ENCODE measurements at regions not wholly inside any gene's neighbourhood (a gene's known extent, or its start where the extent isn't known, plus 50 kb on each side); places are given as distances from the start of the nearest gene placed in this dataset.

DNA sequence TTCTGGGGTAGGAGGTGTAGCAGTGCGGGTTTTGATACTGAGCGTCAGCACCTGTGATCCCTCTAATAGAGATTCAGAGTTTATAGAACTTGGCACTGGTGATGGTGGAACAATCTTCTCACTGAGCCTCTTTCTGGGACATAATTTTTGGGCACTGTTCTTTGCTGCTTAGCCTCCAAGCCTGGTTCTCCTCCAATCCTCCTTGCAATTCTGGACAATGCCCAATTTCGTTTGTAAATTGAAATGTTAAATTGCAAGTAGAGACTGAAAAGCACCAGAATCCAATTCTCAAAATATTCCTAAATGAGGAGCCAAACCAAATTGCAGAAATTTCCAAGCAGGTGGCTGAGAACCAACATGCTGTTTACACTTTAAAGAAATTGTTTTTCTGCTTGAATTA, 149.8 kb upstream of the ABI3BP start:
- 82 to 85% methylated on average over 3 of the region's 3 CpGs for WGBS, 2 donors
- DNase-seq = no peak
- Histone ChIP-seq H3K36me3 (no peaks in the 10 kb centered on the region), H3K4me3 (replicated peaks in 1 of 3) (no peak overlapping the region), H3K27ac (no peak overlapping the region), H3K27me3 (no peaks in the 10 kb centered on the region), H3K9me3 (no peaks in the 10 kb centered on the region), H3K4me1 (no peaks in the 10 kb centered on the region)
- intact Hi-C loops (cut with DNase I) = no loop called here
- TF ChIP-seq POLR2A (IDR thresholded peaks at IDR 0.05) = no peak
- TF ChIP-seq, protein P1, sequence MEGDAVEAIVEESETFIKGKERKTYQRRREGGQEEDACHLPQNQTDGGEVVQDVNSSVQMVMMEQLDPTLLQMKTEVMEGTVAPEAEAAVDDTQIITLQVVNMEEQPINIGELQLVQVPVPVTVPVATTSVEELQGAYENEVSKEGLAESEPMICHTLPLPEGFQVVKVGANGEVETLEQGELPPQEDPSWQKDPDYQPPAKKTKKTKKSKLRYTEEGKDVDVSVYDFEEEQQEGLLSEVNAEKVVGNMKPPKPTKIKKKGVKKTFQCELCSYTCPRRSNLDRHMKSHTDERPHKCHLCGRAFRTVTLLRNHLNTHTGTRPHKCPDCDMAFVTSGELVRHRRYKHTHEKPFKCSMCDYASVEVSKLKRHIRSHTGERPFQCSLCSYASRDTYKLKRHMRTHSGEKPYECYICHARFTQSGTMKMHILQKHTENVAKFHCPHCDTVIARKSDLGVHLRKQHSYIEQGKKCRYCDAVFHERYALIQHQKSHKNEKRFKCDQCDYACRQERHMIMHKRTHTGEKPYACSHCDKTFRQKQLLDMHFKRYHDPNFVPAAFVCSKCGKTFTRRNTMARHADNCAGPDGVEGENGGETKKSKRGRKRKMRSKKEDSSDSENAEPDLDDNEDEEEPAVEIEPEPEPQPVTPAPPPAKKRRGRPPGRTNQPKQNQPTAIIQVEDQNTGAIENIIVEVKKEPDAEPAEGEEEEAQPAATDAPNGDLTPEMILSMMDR (IDR thresholded peaks at IDR 0.05) = no peak

DNA sequence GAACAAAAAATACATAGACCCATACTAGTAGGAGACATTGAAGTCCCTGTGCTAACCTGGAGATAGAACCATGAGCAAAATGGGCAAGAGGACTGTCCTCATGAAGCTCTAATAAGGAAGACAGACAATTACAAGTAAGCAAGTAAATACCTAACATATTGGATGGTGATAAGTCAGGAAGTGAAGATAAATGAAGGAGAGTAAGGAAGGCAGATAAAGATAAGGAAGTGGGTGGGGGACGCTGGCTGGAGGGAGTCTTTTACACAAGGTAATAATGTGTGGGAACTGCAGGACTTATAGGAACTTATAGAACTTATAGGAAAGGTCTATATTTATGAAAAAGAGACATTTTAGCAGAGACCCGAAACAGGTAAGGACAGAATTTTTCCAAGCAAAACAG, 148.9 kb upstream of the ABI3BP start:
- no peak overlapping the region for H3K4me3 ChIP-seq (replicated peaks in 1 of 3)
- H3K4me1 ChIP-seq = no peaks in the 10 kb centered on the region
- no peaks in the 10 kb centered on the region for H3K9me3 ChIP-seq
- DNase-seq = no peak
- intact Hi-C loops (cut with DNase I) = no loop called here
- H3K36me3 ChIP-seq = no peaks in the 10 kb centered on the region
- H3K27me3 ChIP-seq = no peaks in the 10 kb centered on the region
- WGBS, 2 donors = 79 to 86% methylated on average over 2 of the region's 2 CpGs
- H3K27ac ChIP-seq = no peak overlapping the region
- TF ChIP-seq POLR2A (IDR thresholded peaks at IDR 0.05) = no peak
- TF ChIP-seq, protein P1 (IDR thresholded peaks at IDR 0.05) = no peak

DNA sequence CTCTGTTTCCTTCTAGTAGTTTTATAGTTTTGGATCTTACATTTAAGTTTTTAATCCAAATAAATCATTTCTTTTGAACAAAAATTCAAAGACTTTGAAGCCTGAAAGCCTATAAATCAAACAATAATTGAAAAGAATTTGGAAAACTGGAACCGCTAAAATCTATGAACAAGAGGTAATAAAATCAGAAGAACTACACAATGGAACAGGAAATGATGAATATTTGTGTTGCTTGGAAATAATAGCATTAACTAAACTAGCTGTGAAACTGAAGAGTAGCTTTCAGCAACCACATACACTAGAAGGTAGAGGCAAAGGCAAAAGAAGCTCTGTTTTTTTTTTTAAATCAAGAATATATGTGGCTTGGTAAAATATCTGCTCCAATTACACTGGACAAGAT, 147.9 kb upstream of the ABI3BP start:
- intact Hi-C loops (cut with DNase I) = no loop called here
- TF ChIP-seq, protein P1 (IDR thresholded peaks at IDR 0.05) = no peak
- no peak for DNase-seq

DNA sequence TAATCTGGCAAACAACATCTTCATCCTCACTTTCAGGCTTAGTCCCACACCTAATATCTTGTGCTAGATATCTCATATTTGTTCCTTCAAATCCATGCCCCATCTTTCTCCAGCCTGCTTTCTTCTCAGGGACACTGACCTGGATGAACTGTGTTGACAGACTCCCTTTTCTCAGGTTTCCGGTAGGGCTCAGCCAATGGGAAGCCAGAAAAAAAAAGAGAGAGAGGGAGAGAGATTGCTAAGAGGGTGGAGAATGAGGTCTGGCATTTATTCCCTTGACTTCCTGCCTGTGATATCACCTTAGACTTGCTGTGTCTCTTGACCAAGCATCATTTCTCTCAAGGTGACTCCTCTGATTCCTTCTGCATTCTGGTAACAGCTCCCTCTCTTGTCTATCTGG, 145.6 kb upstream of the ABI3BP start:
- Histone ChIP-seq H3K27me3 (no peaks in the 10 kb centered on the region), H3K36me3 (no peaks in the 10 kb centered on the region), H3K27ac (no peak overlapping the region), H3K4me1 (no peaks in the 10 kb centered on the region), H3K9me3 (no peaks in the 10 kb centered on the region), H3K4me3 (replicated peaks in 1 of 3) (no peak overlapping the region)
- DNase-seq = no peak
- intact Hi-C loops (cut with DNase I) = no loop called here
- TF ChIP-seq POLR2A (IDR thresholded peaks at IDR 0.05) = no peak
- TF ChIP-seq, protein P1 (IDR thresholded peaks at IDR 0.05) = no peak
- 92 to 93% methylated on average over 1 of the region's 1 CpG for whole genome bisulfite sequencing, 2 donors

More for the DNA sequence above, 147.9 kb upstream of the ABI3BP start:
- H3K9me3 ChIP-seq = no peaks in the 10 kb centered on the region
- H3K36me3 ChIP-seq = no peaks in the 10 kb centered on the region
- no peaks in the 10 kb centered on the region for H3K4me1 ChIP-seq
- no peak overlapping the region for H3K4me3 ChIP-seq (replicated peaks in 1 of 3)
- H3K27me3 ChIP-seq = no peaks in the 10 kb centered on the region
- H3K27ac ChIP-seq = no peak overlapping the region
- 78 to 83% methylated on average over 1 of the region's 1 CpG for WGBS, 2 donors

DNA sequence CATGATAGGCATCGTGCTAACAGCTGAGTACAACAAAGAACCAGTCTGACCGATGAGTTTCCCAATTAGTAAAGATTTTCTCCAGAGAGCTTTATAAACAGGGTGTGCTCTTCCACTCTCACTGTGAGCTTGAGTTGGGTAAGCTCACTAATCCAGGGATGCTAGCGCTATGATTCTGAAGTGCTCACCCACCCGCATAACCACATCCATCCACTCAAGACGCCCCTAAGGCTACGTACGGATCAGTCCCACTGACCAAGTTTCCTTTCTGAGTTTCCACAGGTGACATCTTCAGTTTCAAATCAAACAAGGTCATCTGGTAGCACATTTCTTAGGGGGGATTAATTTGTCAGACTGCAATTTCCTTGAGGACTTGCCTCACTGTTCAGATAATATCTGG, 141.1 kb upstream of the ABI3BP start:
- H3K27ac ChIP-seq = no peak overlapping the region
- DNase-seq = no peak
- no peaks in the 10 kb centered on the region for H3K27me3 ChIP-seq
- H3K36me3 ChIP-seq = no peaks in the 10 kb centered on the region
- WGBS, 2 donors = 92 to 95% methylated on average over 7 of the region's 7 CpGs
- H3K4me3 ChIP-seq (replicated peaks in 1 of 3) = no peak overlapping the region
- H3K4me1 ChIP-seq = no peaks in the 10 kb centered on the region
- no peak for TF ChIP-seq POLR2A (IDR thresholded peaks at IDR 0.05)
- TF ChIP-seq, protein P1 (IDR thresholded peaks at IDR 0.05) = no peak
- no peaks in the 10 kb centered on the region for H3K9me3 ChIP-seq
- intact Hi-C loops (cut with DNase I) = no loop called here

Data from thyroid gland (tissue), 4 donors.